ENCODE measurements at regions not wholly inside any gene's neighbourhood (a gene's known extent, or its start where the extent isn't known, plus 50 kb on each side); places are given as distances from the start of the nearest gene placed in this dataset.

GRCh38 chr5:156006026-156006647, 320.8 kb upstream of the SGCD start:
- Mint-ChIP-seq H3K27ac (no peak overlapping the region), H3K36me3 (ENCODE audit: low read depth) (no peaks in the 10 kb centered on the region), H3K4me1 (no peaks in the 10 kb centered on the region), H3K4me3 (no peak overlapping the region), H3K27me3 (peaks cover 29% of the 10 kb centered on the region)
- ATAC-seq, result no peak
- no peaks in the 10 kb centered on the region for H3K9me3 ChIP-seq (ENCODE audit: control insufficient read depth, low read length, poor library complexity, severe bottlenecking)
- no peak for DNase-seq

DNA sequence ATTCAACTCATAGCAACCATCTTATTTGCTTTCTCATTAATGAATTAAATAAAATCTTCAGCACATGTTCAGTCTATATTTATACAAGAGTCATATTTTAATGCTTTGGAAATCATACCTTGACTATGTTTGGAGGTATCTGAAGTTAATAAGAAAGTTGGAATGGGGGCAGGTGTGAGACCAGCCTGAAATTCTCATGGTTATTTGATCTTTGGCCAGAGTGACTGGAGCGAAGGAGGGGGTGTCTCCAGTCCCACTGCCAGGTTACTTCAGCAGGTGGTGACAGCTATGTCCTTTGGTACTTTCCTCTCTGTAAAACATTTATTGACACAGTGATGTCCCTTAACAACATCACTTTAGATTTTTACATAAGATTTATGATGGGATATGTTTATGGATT, 318.1 kb upstream of the SGCD start:
- H3K4me1 Mint-ChIP-seq, result no peaks in the 10 kb centered on the region
- H3K27me3 Mint-ChIP-seq, result peaks cover 29% of the 10 kb centered on the region
- ATAC-seq, result no peak
- H3K9me3 ChIP-seq (ENCODE audit: control insufficient read depth, low read length, poor library complexity, severe bottlenecking), result no peaks in the 10 kb centered on the region
- no peak for DNase-seq
- no peak overlapping the region for H3K4me3 Mint-ChIP-seq
- no peak overlapping the region for H3K27ac Mint-ChIP-seq
- H3K36me3 Mint-ChIP-seq (ENCODE audit: low read depth), result no peaks in the 10 kb centered on the region

DNA sequence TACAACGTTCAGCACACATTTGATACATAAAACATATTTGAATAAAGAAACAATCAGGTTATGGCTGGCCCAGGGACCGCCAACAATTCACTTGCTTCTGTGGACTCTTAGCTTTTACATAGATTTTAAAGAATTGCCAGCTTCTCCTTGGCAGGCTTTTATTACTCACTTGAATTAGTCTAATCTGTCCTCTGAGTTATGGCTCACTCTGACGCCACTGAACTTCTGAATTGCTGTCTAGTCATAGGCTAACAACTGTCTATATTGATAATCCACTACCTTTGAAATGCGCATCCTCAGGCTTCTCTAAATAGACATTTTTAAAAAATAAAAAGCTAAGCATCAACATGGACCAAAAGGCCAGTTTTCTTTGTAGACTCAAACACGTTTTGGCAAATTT, 317.4 kb upstream of the SGCD start:
- ATAC-seq, result no peak
- H3K4me3 Mint-ChIP-seq, result no peak overlapping the region
- no peaks in the 10 kb centered on the region for H3K9me3 ChIP-seq (ENCODE audit: control insufficient read depth, low read length, poor library complexity, severe bottlenecking)
- no peaks in the 10 kb centered on the region for H3K4me1 Mint-ChIP-seq
- no peak overlapping the region for H3K27ac Mint-ChIP-seq
- H3K36me3 Mint-ChIP-seq (ENCODE audit: low read depth), result no peaks in the 10 kb centered on the region
- no peak for DNase-seq
- H3K27me3 Mint-ChIP-seq, result peaks cover 29% of the 10 kb centered on the region

- ATAC-seq, result no peak
Measured at GRCh38 chr5:156015137-156015536, 311.8 kb upstream of the SGCD start.

DNA sequence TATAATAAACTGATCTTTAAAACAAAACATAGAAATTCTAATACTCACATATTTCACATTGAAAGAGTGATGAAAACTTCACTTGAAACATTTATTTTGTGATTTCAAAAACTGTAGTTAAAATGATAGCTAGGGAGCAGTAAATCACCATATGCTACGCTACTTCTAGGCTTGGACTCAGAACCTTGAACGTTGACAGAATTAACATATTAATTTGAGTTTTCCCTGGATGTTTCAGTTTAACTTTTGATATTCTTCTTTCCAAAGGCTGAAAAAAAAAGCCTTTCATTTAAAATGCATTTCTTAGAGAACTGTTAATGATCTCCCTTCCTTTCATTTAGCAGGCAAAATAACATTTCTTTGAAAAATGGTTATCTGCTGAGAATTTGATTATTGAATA, 307.8 kb upstream of the SGCD start:
- ATAC-seq, result no peak
- Mint-ChIP-seq H3K4me3 (no peak overlapping the region), H3K36me3 (ENCODE audit: low read depth) (no peaks in the 10 kb centered on the region), H3K27ac (no peak overlapping the region), H3K27me3 (peaks cover 21% of the 10 kb centered on the region), H3K4me1 (no peaks in the 10 kb centered on the region)
- no peaks in the 10 kb centered on the region for H3K9me3 ChIP-seq (ENCODE audit: control insufficient read depth, low read length, poor library complexity, severe bottlenecking)
- DNase-seq, result no peak

More at GRCh38 chr5:156015137-156015536, 311.8 kb upstream of the SGCD start:
- no peaks in the 10 kb centered on the region for H3K9me3 ChIP-seq (ENCODE audit: control insufficient read depth, low read length, poor library complexity, severe bottlenecking)
- Mint-ChIP-seq H3K27me3 (peaks cover 16% of the 10 kb centered on the region), H3K27ac (no peak overlapping the region), H3K4me3 (no peak overlapping the region), H3K4me1 (no peaks in the 10 kb centered on the region), H3K36me3 (ENCODE audit: low read depth) (no peaks in the 10 kb centered on the region)
- DNase-seq, result no peak

GRCh38 chr5:156019571-156020180, 307.3 kb upstream of the SGCD start:
- ATAC-seq (no peak), DNase-seq (no peak)
- Mint-ChIP-seq H3K27me3 (peaks cover 20% of the 10 kb centered on the region), H3K4me3 (no peak overlapping the region), H3K36me3 (ENCODE audit: low read depth) (no peaks in the 10 kb centered on the region), H3K27ac (no peak overlapping the region), H3K4me1 (no peaks in the 10 kb centered on the region)
- H3K9me3 ChIP-seq (ENCODE audit: control insufficient read depth, low read length, poor library complexity, severe bottlenecking), result no peaks in the 10 kb centered on the region

DNA sequence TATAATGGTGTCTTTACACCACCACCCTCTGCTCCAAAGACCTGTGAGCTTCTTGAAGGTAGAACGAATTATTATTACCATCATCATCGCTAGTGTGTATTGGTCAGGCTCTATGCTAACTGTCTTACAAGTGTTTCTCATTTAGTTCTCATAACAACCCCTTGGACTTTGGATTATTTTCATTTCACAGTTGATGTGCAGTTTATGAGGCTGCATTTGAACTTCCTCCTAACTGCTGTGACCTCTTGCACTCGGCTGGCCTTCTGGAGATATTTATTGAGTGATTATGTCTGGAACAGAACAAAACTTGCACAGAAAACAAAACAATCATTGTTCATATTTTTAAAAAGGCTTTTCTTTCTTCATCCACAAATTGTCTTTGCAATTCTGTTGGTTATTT, 306.3 kb upstream of the SGCD start:
- DNase-seq, result no peak
- H3K27me3 Mint-ChIP-seq, result peaks cover 14% of the 10 kb centered on the region
- H3K4me3 Mint-ChIP-seq, result no peak overlapping the region
- no peak overlapping the region for H3K27ac Mint-ChIP-seq
- no peaks in the 10 kb centered on the region for H3K4me1 Mint-ChIP-seq
- ATAC-seq, result no peak
- H3K36me3 Mint-ChIP-seq (ENCODE audit: low read depth), result no peaks in the 10 kb centered on the region
- no peaks in the 10 kb centered on the region for H3K9me3 ChIP-seq (ENCODE audit: control insufficient read depth, low read length, poor library complexity, severe bottlenecking)

DNA sequence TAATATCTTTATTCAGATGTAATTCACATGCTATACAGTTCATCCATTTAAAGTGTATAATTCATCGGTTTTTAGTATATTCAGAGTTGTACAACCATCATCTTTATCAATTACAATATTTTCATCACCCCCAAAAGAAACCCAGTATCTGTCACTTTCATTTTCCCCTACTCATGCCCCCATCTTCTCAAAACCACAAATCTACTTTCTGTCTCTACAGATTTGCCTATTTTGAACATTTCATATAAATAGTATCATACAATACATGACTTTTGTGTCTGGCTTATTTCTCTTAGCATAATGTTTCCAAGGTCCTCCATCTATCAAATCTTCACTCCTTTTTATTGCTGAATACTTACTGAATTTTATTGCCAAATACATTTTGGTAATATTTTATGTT, 305.1 kb upstream of the SGCD start:
- no peak overlapping the region for H3K4me3 Mint-ChIP-seq
- DNase-seq, result no peak

GRCh38 chr5:156025656-156026055, 301.3 kb upstream of the SGCD start:
- H3K27ac Mint-ChIP-seq, result no peak overlapping the region
- H3K27me3 Mint-ChIP-seq, result peaks cover 11% of the 10 kb centered on the region
- ATAC-seq, result no peak
- no peaks in the 10 kb centered on the region for H3K36me3 Mint-ChIP-seq (ENCODE audit: low read depth)
- no peaks in the 10 kb centered on the region for H3K9me3 ChIP-seq (ENCODE audit: control insufficient read depth, low read length, poor library complexity, severe bottlenecking)
- no peak for DNase-seq
- H3K4me1 Mint-ChIP-seq, result no peaks in the 10 kb centered on the region
- no peak overlapping the region for H3K4me3 Mint-ChIP-seq

More for the DNA sequence above, 305.1 kb upstream of the SGCD start:
- Mint-ChIP-seq H3K27ac (no peak overlapping the region), H3K4me1 (no peaks in the 10 kb centered on the region), H3K36me3 (ENCODE audit: low read depth) (no peaks in the 10 kb centered on the region), H3K27me3 (peaks cover 14% of the 10 kb centered on the region)
- ATAC-seq, result no peak
- H3K9me3 ChIP-seq (ENCODE audit: control insufficient read depth, low read length, poor library complexity, severe bottlenecking), result no peaks in the 10 kb centered on the region

DNA sequence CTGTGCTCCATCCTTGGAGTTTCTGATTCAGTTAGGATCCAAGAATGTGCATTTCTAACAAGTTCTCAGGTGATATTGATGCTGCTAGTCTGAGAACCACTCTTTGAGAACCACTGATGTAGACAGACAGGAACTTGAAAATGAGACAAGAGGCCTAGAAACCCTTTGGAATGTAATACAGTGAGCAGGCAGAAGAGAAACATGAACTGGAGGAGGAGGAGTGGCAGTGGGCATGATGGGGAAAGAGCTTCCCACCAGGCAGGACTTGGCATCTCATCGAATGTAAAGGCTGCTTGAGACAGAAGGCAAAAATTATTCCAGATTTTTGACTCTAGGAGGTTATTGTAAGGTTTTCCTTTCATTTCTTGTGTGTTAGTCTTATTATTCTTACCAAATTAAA, 295.8 kb upstream of the SGCD start:
- H3K9me3 ChIP-seq (ENCODE audit: control insufficient read depth, low read length, poor library complexity, severe bottlenecking), result no peaks in the 10 kb centered on the region
- no peak for DNase-seq
- no peak for ATAC-seq
- Mint-ChIP-seq H3K27ac (no peak overlapping the region), H3K4me3 (no peak overlapping the region), H3K36me3 (ENCODE audit: low read depth) (no peaks in the 10 kb centered on the region), H3K27me3 (peaks cover 6% of the 10 kb centered on the region), H3K4me1 (no peaks in the 10 kb centered on the region)

DNA sequence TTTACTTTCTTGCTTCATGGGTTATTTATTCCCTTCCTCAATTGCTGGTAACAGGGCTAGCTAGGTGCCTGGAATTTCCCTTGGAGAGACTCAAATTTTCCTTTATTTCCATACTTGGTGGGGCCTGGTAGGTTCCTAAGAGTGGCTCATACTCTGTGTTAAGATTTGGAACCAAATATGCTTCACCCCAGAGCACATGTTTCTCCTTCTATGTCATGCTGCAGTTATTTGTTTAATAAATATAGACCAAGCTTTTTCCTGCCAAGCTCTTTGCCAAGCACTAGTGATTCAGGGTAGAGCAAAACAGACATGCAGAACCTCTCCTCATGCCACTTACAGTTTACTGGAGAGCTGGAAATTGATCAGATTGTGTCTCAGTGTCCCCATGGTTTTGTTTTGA, 290.3 kb upstream of the SGCD start:
- H3K27ac Mint-ChIP-seq, result no peak overlapping the region
- H3K9me3 ChIP-seq (ENCODE audit: control insufficient read depth, low read length, poor library complexity, severe bottlenecking), result no peaks in the 10 kb centered on the region
- H3K4me3 Mint-ChIP-seq, result no peak overlapping the region
- no peaks in the 10 kb centered on the region for H3K4me1 Mint-ChIP-seq
- DNase-seq, result no peak
- H3K36me3 Mint-ChIP-seq (ENCODE audit: low read depth), result no peaks in the 10 kb centered on the region
- H3K27me3 Mint-ChIP-seq, result no peaks in the 10 kb centered on the region
- no peak for ATAC-seq

- no peak overlapping the region for H3K4me3 Mint-ChIP-seq
Measured at GRCh38 chr5:156037151-156037909, 289.6 kb upstream of the SGCD start.

DNA sequence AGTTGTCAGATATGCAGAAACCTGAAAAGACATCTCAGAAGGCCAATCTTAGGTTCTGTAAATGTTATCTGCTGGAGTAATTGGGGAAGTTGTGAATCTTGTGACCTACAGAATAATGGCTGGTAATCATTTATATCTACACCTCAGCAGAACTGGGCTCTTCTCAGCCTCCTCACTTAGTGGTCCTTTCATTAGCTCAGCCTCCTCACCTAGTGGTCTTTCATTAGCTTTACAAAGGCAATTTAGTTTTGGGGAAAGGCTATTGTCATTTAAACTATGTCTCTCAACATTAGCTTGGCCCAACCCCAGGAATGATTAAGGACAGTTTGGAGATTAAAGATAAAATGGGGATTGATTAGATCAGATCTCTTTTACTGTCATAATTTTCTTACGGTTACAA, 284.2 kb upstream of the SGCD start:
- Mint-ChIP-seq H3K4me3 (no peak overlapping the region), H3K27me3 (no peaks in the 10 kb centered on the region), H3K4me1 (no peaks in the 10 kb centered on the region), H3K36me3 (ENCODE audit: low read depth) (no peaks in the 10 kb centered on the region), H3K27ac (no peak overlapping the region)
- H3K9me3 ChIP-seq (ENCODE audit: control insufficient read depth, low read length, poor library complexity, severe bottlenecking), result no peaks in the 10 kb centered on the region
- DNase-seq (no peak), ATAC-seq (no peak)

More at GRCh38 chr5:156037151-156037909, 289.6 kb upstream of the SGCD start:
- Mint-ChIP-seq H3K27ac (no peak overlapping the region), H3K36me3 (ENCODE audit: low read depth) (no peaks in the 10 kb centered on the region), H3K27me3 (no peaks in the 10 kb centered on the region), H3K4me1 (no peaks in the 10 kb centered on the region)
- no peak for DNase-seq
- H3K9me3 ChIP-seq (ENCODE audit: control insufficient read depth, low read length, poor library complexity, severe bottlenecking), result no peaks in the 10 kb centered on the region
- ATAC-seq, result no peak

DNA sequence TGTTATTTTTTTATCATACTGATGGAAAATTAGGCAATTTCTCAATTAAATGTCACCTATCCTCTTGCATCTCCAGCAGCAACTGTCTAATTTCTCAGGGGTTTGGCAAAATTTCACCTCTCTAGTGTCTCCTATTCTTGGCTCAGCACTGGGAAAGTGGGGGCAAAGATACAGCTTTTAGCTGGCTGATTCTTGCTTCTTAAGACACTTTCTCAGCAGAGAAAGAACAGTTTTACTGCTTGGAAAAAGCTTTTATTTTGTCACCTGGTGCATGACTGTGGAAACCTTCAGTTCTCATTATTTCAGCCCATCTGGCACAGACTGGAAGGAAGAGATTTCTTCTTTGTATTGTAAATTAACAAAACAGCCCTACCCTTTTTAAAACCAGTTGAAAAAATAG, 283.6 kb upstream of the SGCD start:
- H3K4me1 Mint-ChIP-seq, result no peaks in the 10 kb centered on the region

More for the DNA sequence above, 283.6 kb upstream of the SGCD start:
- no peaks in the 10 kb centered on the region for H3K36me3 Mint-ChIP-seq (ENCODE audit: low read depth)
- DNase-seq (no peak), ATAC-seq (no peak)
- no peak overlapping the region for H3K4me3 Mint-ChIP-seq
- H3K9me3 ChIP-seq (ENCODE audit: control insufficient read depth, low read length, poor library complexity, severe bottlenecking), result no peaks in the 10 kb centered on the region
- H3K27ac Mint-ChIP-seq, result no peak overlapping the region
- H3K27me3 Mint-ChIP-seq, result no peaks in the 10 kb centered on the region
